ENCODE measurements at regions not wholly inside any gene's neighbourhood (a gene's known extent, or its start where the extent isn't known, plus 50 kb on each side); places are given as distances from the start of the nearest gene placed in this dataset.

DNA sequence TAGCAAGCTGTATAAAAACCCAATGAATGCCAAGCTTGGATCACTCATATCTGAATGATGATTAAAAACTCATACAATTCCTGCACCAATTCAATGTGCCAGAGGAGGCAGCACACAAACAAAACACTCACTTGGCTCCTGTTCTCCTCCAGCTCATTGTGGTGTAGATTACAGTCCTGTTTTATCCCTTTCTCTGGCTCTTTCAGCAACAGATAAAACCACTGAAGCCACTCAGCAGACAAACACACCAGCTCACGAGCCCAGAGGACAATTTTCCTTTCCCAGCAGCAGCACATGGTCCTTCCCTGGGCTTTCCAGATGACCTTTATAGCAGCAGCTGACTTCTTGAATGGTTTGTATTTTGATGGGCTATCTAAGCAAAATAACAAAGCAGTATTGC is 107.3 kb upstream of the STARD3NL start:
- TF ChIP-seq, protein P1, sequence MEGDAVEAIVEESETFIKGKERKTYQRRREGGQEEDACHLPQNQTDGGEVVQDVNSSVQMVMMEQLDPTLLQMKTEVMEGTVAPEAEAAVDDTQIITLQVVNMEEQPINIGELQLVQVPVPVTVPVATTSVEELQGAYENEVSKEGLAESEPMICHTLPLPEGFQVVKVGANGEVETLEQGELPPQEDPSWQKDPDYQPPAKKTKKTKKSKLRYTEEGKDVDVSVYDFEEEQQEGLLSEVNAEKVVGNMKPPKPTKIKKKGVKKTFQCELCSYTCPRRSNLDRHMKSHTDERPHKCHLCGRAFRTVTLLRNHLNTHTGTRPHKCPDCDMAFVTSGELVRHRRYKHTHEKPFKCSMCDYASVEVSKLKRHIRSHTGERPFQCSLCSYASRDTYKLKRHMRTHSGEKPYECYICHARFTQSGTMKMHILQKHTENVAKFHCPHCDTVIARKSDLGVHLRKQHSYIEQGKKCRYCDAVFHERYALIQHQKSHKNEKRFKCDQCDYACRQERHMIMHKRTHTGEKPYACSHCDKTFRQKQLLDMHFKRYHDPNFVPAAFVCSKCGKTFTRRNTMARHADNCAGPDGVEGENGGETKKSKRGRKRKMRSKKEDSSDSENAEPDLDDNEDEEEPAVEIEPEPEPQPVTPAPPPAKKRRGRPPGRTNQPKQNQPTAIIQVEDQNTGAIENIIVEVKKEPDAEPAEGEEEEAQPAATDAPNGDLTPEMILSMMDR (IDR thresholded peaks at IDR 0.05) = peak in 6 of 7 experiments; percentile 26 to 58 (median 46)
- TF ChIP-seq POLR2A (IDR thresholded peaks at IDR 0.05) = no peak

Measured in body of pancreas (tissue), 4 donors.